GM12878 (cell line): ENCODE measurements at regions not wholly inside any gene's neighbourhood (a gene's known extent, or its start where the extent isn't known, plus 50 kb on each side); places are given as distances from the start of the nearest gene placed in this dataset.

Source experiments
- CHD2 ChIP-seq: IDR thresholded peaks from 2 replicates; pipeline ENCODE4 v1.6.1; 2011; ENCODE audit warnings: low read depth, low read length, improper control_type of control experiment, borderline replicate concordance
- CTCF ChIP-seq, 3 experiments: IDR thresholded peaks in 2 of 3; conservative IDR thresholded peaks in 1 of 3; 2 replicates each; pipeline ENCODE4 v1.5.1; 2011; ENCODE audit warnings: low read depth in 3 of 3, low read length in 3 of 3, mild to moderate bottlenecking in 3 of 3, control low read depth in 2 of 3, moderate library complexity in 2 of 3, inconsistent platforms in 1 of 3, mixed read lengths in 1 of 3; ENCODE audit not compliant: control insufficient read depth in 2 of 3, insufficient read depth in 1 of 3; ENCODE audit errors: extremely low read depth in 1 of 3
- FOXM1 ChIP-seq: IDR thresholded peaks from 2 replicates; pipeline ENCODE4 v1.6.1; 2012; ENCODE audit warnings: low read depth, mild to moderate bottlenecking, inconsistent platforms, low read length, moderate library complexity
- HCFC1 ChIP-seq: fragments of 150-350 bp; IDR thresholded peaks from 2 replicates; pipeline ENCODE4 v1.6.1; 2014; ENCODE audit warnings: low read length
- KAT2A ChIP-seq: conservative IDR thresholded peaks from 2 replicates; pipeline ENCODE4 v1.6.1; 2011; ENCODE audit warnings: low read depth, low read length; ENCODE audit not compliant: control insufficient read depth
- POLR2A ChIP-seq: IDR thresholded peaks from 2 replicates; pipeline ENCODE4 v1.6.1; 2011; ENCODE audit warnings: low read depth, mild to moderate bottlenecking, low read length
- PRDM15 ChIP-seq: fragments of 450-650 bp; formaldehyde crosslinking; IDR thresholded peaks from 2 replicates; pipeline ENCODE4 v1.4.0; 2020; ENCODE audit warnings: mild to moderate bottlenecking, moderate library complexity
- RFX5 ChIP-seq: IDR thresholded peaks from 2 replicates; pipeline ENCODE4 v1.6.1; 2011; ENCODE audit warnings: low read depth, low read length, improper control_type of control experiment
- TCF12 ChIP-seq: IDR thresholded peaks from 2 replicates; pipeline ENCODE4 v1.6.1; 2011; ENCODE audit warnings: low read depth, mild to moderate bottlenecking, low read length
- ZNF384 ChIP-seq: IDR thresholded peaks from 2 replicates; pipeline ENCODE4 v1.6.1; 2012; ENCODE audit warnings: low read depth, mild to moderate bottlenecking, low read length, improper control_type of control experiment, borderline replicate concordance

- TF ChIP-seq CTCF (IDR thresholded peaks at IDR 0.05 in 2 of 3, conservative IDR thresholded peaks at IDR 0.05 in 1 of 3; ENCODE audit: control insufficient read depth in 2 of 3, extremely low read depth in 1 of 3, insufficient read depth in 1 of 3, low read depth in 3 of 3, low read length in 3 of 3) (no peak), KAT2A (no peak), HCFC1 (no peak), POLR2A (no peak), TCF12 (no peak), FOXM1 (no peak), PRDM15 (CRISPR knock-in tag) (no peak), CHD2 (no peak), ZNF384 (no peak), RFX5 (no peak)
Measured at GRCh38 chr10:33930079-33930478, 595.6 kb upstream of the NRP1 start.
